Testis (tissue), 2 donors: ENCODE measurements at regions not wholly inside any gene's neighbourhood (a gene's known extent, or its start where the extent isn't known, plus 50 kb on each side); places are given as distances from the start of the nearest gene placed in this dataset.

Experiments used
- CTCF ChIP-seq, 3 experiments: fragments of 450-650 bp in 2 of 3; fragments of 200-600 bp in 1 of 3; sonication (generic) in 1 of 3; IDR thresholded peaks; one replicate each; pipeline ENCODE4 v1.5.1; 2016 to 2019; ENCODE audit warnings: antibody characterized with exemption in 3 of 3, mild to moderate bottlenecking in 2 of 3, moderate library complexity in 1 of 3
- POLR2A ChIP-seq: fragments of 450-650 bp; IDR thresholded peaks from one replicate; pipeline ENCODE4 v1.6.1; 2017; ENCODE audit warnings: antibody characterized with exemption, mild to moderate bottlenecking, moderate library complexity

GRCh38 chr5:52712354-52712753, 75.4 kb upstream of the ITGA1 start:
- TF ChIP-seq CTCF (IDR thresholded peaks at IDR 0.05) (no peak), POLR2A (no peak)
